ENCODE measurements at regions not wholly inside any gene's neighbourhood (a gene's known extent, or its start where the extent isn't known, plus 50 kb on each side); places are given as distances from the start of the nearest gene placed in this dataset.

GRCh38 chr2:144571770-144572169 lies 51.9 kb upstream of the ZEB2 start:
- Mint-ChIP-seq H3K9me3 (no peaks in the 10 kb centered on the region), H3K4me3 (no peak overlapping the region), H3K27ac (no peak overlapping the region), H3K4me1 (no peaks in the 10 kb centered on the region), H3K36me3 (no peaks in the 10 kb centered on the region), H3K27me3 (ENCODE audit: low read depth) (no peaks in the 10 kb centered on the region)
- TF ChIP-seq CTCF (IDR thresholded peaks at IDR 0.05; ENCODE audit: unreplicated experiment): no peak
- DNase-seq (ENCODE audit: low spot score in 2 of 2, unreplicated experiment in 2 of 2): no peak

GRCh38 chr2:144570566-144570965 lies 50.6 kb upstream of the ZEB2 start:
- H3K27ac Mint-ChIP-seq: no peak overlapping the region
- H3K4me3 Mint-ChIP-seq: no peak overlapping the region
- TF ChIP-seq CTCF (IDR thresholded peaks at IDR 0.05; ENCODE audit: unreplicated experiment): no peak
- H3K27me3 Mint-ChIP-seq (ENCODE audit: low read depth): no peaks in the 10 kb centered on the region
- DNase-seq (ENCODE audit: low spot score in 2 of 2, unreplicated experiment in 2 of 2): no peak
- no peaks in the 10 kb centered on the region for H3K4me1 Mint-ChIP-seq
- no peaks in the 10 kb centered on the region for H3K9me3 Mint-ChIP-seq
- H3K36me3 Mint-ChIP-seq: no peaks in the 10 kb centered on the region

Measured in mesothelial cell of epicardium (in vitro differentiated cells).